ENCODE measurements at regions not wholly inside any gene's neighbourhood (a gene's known extent, or its start where the extent isn't known, plus 50 kb on each side); places are given as distances from the start of the nearest gene placed in this dataset.

GRCh38 chr2:7203056-7203467 is 285.9 kb downstream of the RNF144A start:
- peak; percentile 95 for TF ChIP-seq CTCF (IDR thresholded peaks at IDR 0.05; ENCODE audit: low read depth, low read length, poor library complexity, severe bottlenecking)
- no peak for TF ChIP-seq EZH2phosphoT487 (IDR thresholded peaks at IDR 0.05; ENCODE audit: borderline replicate concordance, low read length)

Measured in DOHH2 (cell line).